Epidermal melanocyte (primary cell): ENCODE measurements at regions not wholly inside any gene's neighbourhood (a gene's known extent, or its start where the extent isn't known, plus 50 kb on each side); places are given as distances from the start of the nearest gene placed in this dataset.
"Not testable (repeated sequence)": the region's sequence is repeated elsewhere in the genome, so short reads cannot be mapped to it uniquely, and the experiment has no call there.

ENCODE experiments used
- DNase-seq: peaks from one replicate; pipeline ENCODE4 v3.0.0; 2011; ENCODE audit warnings: low spot score; ENCODE audit not compliant: insufficient read length

DNA sequence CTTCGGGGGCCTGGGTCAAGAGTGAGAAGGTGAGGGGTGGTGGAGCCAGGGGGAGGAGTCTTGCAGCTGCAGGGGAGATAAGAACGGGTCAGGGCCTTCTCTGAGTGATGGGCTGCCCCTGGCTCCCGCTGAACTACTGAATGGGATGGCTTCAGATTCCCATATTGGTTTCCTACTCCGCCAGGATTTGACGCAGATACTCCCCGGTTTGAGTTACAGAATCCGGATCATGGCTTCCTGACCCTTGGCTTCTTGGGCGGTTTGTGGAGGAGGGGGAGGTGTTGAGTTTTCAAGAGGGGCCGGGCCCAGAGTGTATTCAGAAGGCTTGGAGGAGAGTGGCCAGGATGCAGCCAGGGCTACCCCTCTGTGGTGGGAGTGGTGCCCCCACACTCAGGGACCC lies 119.9 kb upstream of the ATP2B2 start:
- DNase-seq = no peak

DNA sequence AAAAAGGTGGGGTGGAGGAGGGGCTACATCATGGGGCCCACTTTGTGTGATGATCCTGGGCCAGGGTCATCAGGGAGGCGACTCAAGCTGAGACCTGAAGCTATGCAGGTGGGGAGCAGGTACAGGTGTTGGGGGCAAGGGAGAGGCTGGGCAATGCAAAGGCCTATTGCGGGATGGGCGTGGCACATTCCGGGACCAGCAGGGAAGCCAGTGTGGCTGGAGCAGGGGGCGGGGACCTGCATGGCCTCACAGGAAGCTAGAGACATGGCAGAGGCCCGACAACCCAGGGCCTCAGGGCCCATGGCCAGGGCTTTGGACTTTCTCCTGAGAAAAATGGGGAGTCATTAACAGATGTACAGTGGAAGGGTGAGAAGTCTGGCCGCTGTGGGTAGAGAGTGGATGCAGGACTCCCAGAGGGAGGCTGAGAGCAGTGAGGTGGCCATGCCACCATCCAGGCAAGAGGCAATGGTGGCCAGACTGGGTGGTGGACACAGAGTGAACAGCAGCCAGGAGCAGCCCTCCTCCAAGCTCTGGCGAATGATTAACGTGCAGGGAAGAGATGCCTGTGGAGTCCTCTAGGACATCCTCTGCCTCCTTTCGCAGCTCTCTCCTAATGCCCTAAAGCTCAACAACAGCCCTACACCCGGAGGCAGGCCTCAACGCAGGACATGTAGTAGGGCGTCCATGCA lies 122.6 kb upstream of the ATP2B2 start:
- no peak for DNase-seq

GRCh38 chr3:10628891-10629670 lies 123.7 kb upstream of the ATP2B2 start:
- no peak for DNase-seq

DNA sequence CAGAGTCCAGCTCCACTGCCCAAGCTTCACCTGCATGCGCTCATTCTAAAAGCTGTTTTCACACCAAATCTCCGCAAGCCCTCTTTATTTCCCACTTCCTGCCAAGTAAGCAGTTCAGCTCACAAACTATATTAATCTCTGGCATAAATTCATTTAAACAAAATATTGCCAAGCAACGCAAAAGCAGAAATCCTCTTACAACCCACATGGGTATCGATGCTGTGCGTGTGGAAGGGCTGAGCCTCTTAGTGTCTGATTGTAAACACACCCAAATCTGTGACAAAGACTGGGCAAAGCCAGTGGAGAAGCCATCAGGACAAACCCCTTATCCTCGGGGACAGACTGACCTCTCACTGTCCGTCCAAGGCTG lies 124.3 kb upstream of the ATP2B2 start:
- DNase-seq = no peak

DNA sequence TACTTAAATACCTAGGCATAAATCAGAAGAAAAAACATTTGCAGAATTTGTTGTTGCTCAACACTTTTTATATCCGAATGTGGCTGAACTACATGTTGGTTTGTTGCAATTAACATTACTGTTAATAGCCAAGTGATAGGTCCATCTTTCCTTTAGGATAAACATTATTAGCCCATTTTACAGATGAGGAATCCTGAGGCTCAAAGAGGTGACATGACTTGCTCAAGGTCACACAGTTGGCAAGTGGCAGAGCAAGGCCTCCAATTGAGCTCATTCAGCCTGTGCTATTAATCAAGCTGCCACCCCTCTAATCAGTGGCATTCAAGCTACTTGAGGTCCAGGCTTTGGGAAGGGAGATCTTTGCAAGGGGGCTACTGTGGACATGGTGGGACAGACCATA lies 125.8 kb upstream of the ATP2B2 start:
- DNase-seq = no peak

DNA sequence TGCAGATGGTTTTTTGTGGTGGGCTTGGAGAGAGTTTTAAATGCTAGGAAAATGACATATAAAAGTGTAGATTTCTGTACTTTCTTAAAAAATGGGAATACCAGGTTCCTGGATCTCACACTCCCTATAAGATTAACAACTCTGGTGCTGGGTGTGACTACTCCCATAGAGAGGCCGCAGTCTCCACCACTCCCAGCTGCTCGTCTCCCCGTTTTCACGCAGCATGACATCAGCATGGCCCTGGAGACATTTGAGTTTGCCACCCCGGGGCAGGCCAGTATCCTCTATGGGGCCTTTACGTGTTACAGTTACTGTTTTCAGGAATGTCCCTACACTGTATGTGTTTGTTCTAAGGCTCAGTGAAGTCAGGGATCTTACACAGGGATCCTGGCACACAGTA lies 126.7 kb upstream of the ATP2B2 start:
- no peak for DNase-seq

- no peak for DNase-seq
These were observed 127.4 kb upstream of the ATP2B2 start for GRCh38 chr3:10632741-10633140.

DNA sequence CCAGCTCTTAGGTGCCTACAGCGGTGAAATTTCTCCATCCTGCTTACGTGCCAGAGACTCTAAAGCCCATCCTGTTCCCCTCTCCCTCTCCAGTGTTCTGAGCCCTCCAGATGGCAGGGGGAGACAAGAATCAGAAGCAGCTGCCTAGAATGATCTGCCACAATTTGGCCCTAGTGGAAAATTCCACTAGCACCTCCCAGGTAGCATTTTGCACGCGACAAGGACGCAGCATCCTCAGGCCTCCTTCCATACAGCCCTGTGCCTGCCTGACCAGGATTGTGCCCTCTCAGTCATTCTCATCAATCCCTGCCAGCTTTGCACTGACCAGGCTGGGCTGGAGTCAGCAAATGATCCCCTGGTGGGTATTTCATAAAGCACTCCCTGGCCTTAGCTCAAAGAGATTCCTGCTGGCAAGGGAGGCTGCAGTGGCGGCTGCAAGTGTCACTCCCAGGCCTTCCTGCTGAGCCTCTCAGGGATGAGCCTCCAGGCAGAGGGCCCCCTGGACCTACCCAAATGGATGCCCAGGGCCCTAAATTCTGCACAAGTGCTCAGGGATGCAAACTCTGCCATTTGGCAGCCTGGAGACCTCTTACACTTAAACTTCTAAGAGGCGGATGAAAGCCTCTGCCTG lies 130.2 kb upstream of the ATP2B2 start:
- DNase-seq = no peak

DNA sequence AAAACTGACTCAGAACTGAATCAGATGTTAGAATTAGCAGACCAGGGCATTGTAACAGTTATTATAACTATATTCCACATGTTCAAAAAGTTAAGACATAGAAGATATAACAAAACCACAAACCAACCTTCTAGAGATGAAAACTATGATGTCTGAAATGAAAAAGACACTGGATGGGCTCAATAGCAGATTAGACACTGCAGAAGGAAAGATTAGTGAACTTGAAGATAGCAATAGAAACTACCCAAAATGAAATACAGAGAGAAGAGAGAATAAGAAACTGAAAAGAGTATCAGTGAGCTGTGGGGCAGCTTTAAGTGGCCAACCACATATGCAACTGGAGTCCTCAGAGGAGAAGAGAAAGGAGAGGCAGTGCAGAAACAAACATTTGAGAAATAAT lies 132.0 kb upstream of the ATP2B2 start:
- no peak for DNase-seq

DNA sequence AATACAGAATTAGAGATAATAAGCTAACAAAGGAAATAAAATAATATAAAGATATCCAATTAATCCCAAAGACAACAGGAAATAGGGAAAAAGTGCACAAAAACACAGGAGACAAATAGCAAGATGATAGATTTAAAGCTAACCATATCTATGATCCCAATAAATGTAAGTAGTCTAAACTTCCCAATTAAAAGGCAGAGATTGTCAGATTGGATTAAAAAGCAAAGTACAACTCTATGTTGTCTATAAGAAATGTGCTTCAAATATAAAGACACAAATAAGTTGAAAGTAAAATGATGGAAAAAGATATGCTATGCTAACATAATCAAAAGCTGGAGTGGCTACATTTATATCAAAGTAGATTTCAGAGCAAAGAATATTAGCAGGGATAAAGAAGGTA lies 133.1 kb upstream of the ATP2B2 start:
- no peak for DNase-seq

DNA sequence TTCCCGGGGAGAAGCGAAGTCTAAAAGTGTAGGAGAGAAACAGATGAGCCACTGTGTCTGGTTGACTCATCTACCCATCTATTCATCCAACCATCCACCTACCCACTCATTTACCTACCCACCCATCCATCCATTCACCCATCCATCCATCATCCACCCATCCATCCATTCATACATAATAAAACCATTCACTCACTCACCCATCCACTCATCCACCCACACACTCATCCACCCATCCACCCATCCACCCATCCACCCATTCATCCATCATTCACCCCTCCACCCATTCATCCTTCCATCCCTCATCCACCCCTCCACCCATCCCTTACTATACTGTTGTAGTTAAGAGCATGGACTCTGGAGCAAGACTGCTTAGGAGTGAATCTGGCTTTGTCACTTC lies 136.4 kb upstream of the ATP2B2 start:
- DNase-seq = no peak

- DNase-seq = no peak
These were observed 138.8 kb upstream of the ATP2B2 start for GRCh38 chr3:10644189-10644588.

GRCh38 chr3:10645800-10646199 lies 140.4 kb upstream of the ATP2B2 start:
- no peak for DNase-seq

DNA sequence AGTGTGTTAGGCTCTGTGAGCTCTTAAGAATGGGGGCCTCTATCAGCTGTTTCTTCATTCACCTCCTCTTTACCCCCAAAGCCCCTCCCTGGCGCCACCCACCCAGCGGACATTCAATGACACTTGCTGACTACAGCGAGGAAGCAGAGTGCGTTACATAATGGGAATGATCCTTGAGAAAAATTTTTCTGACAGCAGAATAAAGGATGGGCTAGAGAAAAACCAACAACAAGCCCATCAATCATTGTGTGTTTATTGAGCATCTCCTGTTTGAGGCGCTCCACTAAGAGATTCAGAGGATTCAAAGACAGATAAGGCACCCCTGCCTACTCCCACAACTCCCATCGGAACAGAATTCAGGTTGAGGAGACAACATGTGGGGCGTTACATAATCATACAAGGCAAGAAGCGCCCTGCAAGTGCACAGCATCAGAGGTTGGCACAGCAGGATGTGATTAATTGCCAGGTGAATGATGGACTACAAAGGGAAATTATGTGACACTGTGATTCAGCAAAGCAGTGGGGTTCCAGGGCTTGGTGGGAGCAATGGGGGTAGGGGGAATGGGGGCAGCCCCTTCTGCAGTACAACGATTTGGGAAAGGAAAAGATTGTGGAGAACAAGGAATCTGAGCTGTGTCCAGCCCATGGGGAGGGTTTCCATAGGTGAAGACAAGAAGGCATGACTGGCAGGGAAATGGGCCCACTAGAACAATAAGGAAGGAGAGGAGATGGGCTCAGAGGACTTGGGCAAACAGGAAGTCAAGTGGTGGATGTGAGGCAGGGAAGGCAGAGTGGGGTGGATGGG lies 141.3 kb upstream of the ATP2B2 start:
- DNase-seq = no peak

DNA sequence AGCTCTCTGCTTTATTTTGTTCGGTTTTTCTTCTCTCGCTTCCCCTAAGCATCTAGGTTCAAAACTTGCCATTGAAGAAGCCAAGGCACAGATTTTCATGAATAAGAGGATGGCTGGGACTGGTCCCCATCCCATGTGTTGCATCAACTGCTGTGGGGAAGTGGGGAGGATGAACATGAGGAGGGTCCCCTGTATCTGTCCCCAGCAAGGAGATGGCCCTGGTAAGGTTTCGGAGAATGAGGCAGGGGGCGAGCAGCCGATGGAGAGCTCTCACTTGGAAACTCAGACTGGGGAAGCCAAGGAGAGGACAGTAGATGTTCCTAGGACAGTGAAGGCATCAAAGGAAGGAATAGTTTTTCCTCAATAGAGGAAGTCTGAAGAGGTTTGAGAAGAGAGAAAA lies 142.0 kb upstream of the ATP2B2 start:
- DNase-seq = no peak

GRCh38 chr3:10648181-10648580 lies 142.8 kb upstream of the ATP2B2 start:
- DNase-seq = no peak

DNA sequence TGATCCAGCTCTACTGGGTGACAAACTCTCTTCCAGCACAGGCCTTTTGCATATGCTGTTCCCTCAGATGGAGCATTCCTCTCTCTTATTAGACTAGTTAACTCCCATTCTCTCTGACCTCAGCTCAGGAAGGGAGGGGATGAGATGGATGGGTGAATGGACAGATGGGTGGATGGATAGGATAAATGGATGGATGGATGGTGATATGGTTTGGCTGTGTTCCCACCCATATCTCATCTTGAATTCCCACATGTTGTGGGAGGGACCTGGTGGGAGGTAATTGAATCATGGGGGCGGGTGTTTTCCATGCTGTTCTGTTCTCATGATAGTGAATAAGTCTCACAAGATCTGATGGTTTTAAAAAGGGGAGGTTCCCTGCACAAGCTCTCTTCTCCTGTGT lies 144.1 kb upstream of the ATP2B2 start:
- DNase-seq = not testable (repeated sequence)

- no peak for DNase-seq
These were observed 146.1 kb upstream of the ATP2B2 start for GRCh38 chr3:10651506-10651905.

DNA sequence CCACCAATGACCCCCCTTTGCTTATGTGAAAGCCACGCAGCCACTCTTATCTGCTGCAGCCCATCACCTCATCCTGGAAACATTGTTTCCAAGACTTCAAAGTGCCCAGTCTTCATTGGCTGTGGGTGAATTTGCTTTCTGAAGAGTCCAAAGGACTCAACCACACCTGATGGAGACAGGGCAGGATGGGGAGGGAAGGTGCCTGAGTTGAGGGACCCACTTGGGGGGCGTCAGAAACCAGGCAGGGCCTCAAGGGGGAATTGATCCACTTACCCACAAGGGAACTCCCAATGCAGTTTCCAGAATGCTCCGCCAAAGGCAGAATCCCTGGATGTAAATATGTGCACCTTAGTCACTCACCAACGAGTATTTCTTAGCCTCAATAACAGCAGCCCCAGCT lies 147.9 kb upstream of the ATP2B2 start:
- no peak for DNase-seq

DNA sequence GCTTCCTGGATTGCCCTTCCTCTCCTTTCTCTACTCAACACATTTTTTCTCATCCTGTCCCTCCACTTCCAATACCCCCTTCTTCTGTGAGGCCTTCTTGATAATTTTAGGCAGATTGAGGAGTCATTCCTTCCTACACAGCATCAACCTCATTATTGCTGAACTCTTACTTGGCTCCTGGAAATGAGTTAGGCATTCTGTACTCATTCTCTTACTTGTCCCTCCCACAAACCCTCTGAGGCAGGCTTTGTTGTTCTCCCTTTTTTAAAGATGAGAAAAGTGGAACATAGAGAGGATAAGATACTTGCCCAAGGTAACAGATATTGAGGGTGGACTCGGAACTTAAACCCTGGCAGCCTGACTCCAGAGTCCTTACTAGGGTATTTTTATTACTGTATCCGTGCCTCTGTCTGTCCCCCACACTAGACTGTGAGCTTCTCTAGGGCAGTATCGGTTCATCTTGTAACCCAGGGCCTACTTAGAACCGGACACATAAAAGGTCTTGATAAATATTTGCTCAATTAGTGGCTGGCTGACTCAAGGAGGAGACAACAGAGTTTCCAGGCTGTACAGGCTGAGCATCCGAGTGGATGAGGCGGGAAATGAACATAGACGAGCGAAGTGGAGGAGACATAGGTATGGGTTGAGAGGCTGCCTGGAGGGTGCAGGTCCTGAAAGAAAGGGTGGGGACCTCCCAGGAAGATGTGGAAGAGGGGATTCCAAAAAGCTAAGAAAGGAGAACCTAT lies 148.7 kb upstream of the ATP2B2 start:
- no peak for DNase-seq

GRCh38 chr3:10655105-10655504 lies 149.7 kb upstream of the ATP2B2 start:
- no peak for DNase-seq
